ENCODE measurements at regions not wholly inside any gene's neighbourhood (a gene's known extent, or its start where the extent isn't known, plus 50 kb on each side); places are given as distances from the start of the nearest gene placed in this dataset.

DNA sequence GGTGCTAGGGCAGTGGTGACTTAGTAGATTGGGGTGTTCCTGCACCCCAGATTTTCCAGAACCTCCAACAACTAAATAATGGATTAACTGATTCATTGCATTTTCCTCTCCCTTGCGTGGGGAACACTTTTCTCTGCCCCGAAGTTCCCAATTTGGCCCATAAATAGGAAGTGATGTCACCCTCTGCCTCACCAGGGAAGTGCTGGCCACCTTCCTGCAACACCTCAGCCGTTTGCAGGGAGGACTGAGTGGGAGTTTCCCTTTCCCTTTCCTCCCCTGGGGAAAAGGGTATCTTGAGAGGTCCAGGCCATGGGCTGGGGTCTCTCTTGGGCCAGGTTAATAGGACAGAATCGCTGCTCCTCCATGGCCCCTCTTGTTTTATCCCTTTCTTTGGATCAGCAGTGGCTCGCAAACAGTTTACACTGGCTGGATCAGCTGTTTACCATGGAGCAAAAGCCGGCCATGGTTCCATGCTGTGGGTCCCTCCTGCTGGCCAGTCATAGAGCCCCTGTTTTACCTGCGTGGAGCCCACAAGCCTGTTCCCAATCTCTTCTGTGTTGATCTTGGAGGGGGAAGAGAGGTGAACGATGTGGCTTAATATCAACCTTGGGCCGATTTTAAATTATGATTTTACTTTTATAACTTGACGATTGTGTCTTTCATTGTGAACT, 91.6 kb upstream of the VRK1 start:
- TF ChIP-seq, protein P1, sequence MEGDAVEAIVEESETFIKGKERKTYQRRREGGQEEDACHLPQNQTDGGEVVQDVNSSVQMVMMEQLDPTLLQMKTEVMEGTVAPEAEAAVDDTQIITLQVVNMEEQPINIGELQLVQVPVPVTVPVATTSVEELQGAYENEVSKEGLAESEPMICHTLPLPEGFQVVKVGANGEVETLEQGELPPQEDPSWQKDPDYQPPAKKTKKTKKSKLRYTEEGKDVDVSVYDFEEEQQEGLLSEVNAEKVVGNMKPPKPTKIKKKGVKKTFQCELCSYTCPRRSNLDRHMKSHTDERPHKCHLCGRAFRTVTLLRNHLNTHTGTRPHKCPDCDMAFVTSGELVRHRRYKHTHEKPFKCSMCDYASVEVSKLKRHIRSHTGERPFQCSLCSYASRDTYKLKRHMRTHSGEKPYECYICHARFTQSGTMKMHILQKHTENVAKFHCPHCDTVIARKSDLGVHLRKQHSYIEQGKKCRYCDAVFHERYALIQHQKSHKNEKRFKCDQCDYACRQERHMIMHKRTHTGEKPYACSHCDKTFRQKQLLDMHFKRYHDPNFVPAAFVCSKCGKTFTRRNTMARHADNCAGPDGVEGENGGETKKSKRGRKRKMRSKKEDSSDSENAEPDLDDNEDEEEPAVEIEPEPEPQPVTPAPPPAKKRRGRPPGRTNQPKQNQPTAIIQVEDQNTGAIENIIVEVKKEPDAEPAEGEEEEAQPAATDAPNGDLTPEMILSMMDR (IDR thresholded peaks at IDR 0.05; ENCODE audit: control extremely low read depth in 1 of 3, insufficient read depth in 1 of 3, low read depth in 1 of 3, low read length in 3 of 3): no peak
- TF ChIP-seq CEBPB (IDR thresholded peaks at IDR 0.05; ENCODE audit: low read depth, low read length) (no peak), HDAC6 (IDR thresholded peaks at IDR 0.05; ENCODE audit: low read depth, low read length) (no peak), TEAD4 (IDR thresholded peaks at IDR 0.05; ENCODE audit: low read depth, low read length) (no peak), SP2 (IDR thresholded peaks at IDR 0.05; ENCODE audit: low read length) (no peak), BRCA1 (IDR thresholded peaks at IDR 0.05; ENCODE audit: low read depth, low read length) (no peak), USF2 (IDR thresholded peaks at IDR 0.05; ENCODE audit: low read length) (no peak), NRF1 (IDR thresholded peaks at IDR 0.05; ENCODE audit: low read depth, low read length) (no peak)
